OCI-M2 (cell line): ENCODE measurements at regions not wholly inside any gene's neighbourhood (a gene's known extent, or its start where the extent isn't known, plus 50 kb on each side); places are given as distances from the start of the nearest gene placed in this dataset.
"Not testable (repeated sequence)": the region's sequence is repeated elsewhere in the genome, so short reads cannot be mapped to it uniquely, and the experiment has no call there.

ENCODE experiments used
- DNase-seq: peaks from one replicate; lab custom pipeline; 2025; ENCODE audit not compliant: unreplicated experiment; lab: John Stamatoyannopoulos, UW

DNA sequence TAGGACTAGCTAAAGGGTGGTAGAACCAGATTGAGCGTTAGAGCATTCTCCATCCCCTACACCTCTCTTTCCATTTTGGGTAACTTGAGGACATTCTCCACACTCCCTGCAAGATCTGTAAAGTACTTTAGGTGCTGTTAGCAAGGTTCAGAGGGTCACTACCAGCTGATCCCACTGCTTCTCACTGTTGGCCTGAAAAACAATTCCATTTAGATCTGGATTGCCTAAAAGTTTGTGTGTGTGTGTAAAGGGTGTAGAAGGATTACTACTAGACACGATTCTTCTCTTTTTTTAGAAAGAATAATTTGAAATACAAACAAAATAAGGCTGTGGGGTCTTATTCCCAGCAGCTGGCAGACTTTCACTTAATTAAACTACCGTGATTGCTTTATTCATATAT lies 95.1 kb upstream of the TMEM178A start:
- DNase-seq: no peak

DNA sequence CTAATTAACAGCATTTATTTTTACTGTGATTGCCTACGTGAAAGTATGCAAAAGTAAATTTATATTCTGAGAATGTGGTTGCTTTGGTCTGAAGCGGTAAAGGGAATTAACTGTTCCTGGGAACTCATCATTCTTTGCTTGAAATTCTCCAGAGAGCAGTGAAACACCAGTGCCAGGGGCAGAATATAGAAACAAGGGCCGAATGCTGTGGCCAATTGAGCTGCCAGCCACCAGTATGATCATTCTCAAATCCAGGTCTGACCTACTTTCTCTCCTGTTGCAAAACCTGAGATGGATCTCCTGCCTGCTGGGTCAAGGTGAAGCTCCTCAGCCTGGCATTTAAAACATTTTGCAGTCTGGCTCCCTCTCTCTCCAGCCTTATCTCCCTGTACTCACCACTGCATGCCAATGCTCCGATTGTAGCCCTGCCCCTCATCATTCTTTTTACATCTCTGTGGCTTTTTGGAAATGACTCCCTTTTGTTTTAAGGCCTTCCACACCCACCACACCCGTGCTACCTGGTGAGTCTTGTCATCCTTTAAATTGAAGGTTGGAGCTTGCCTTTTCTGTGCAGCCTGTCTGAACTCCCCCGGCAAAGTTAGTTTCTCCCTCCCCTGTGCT lies 94.5 kb upstream of the TMEM178A start:
- DNase-seq: no peak

GRCh38 chr2:39573276-39573675 lies 92.4 kb upstream of the TMEM178A start:
- DNase-seq: no peak

DNA sequence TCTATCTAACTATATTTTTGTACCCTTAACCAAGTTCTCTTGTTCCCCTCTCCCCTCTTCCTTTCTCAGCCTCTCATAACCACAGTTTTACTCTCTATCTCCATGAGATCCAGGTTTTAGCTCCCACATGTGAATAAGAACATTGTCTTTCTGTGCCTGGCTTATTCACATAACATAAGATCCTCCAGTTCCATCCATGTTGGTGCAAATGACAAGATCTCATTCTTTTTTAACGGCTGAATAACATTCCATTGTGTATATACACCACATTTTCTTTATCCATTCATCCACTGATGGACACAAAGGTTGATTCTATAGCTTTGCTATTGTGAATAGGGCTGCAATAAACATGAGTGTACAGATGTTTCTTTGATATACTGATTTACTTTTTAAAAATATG lies 83.9 kb upstream of the TMEM178A start:
- no peak for DNase-seq

DNA sequence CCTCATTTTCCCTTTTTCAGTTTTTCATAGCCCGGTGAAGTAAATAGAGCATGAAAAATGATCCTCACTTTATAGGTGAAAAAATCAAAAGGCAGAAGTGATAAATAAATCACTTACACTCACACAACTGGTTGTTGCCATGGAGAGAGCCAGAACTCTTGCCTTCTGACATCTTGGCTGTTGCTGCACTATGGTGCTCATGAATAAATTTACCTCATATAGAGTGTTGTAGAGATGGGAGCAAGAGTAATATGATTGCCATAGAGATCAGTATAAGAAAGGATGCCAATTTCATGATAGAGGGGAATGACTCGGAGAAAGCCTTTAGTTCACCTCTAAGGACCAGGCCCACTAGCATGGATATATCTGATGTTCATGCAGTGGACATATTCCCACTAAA lies 82.5 kb upstream of the TMEM178A start:
- DNase-seq: no peak

DNA sequence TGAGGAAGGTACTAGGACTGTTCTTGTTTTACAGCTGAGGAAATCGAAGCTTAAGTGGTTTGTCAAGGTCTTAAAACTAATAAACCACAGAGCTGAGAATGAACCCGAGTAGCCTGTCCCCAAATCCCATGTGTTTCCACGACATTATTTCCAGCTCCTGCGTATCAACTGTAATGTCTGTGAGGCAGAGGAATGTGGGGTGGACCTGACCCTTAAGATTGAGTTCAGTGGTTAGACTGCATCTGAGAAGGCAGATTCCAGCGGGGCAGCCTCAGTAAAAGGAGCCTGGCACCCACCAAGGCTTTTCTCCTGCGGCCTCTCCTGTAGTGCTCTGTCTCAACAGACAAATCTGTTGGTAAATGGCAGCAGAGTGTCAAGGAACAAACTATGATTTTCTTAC lies 81.9 kb upstream of the TMEM178A start:
- no peak for DNase-seq

DNA sequence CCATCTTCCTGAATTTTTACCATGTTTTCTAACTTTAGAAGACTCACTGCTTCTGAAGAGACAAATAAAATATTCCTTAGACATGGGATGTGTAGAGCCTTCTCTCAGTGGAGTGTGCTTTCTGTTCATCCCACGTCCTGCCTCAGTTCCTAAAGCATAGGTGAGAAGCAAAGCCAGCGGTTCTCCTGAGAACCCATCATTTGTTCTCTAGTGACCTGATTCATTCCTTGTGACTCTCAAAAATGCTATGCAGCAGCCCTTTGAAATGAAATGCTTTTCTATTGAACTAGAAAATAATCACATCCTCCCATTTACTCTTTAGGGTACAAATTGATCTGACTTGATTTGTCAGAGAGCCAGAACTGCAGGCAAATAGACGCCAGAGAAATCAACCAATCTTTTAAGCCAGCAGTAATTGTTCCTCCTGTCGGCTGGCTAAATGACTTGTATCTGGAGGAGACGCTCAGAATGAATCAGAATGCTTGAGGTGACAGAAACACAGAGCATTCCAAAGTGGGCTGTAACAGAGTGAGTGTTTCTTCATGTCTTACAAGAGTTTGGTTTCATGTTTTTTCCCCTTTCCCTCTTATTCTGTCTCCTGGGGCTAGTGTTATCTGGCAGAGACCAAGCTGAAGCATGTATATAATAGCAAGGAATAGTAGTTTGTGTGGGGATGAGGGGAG lies 81.3 kb upstream of the TMEM178A start:
- no peak for DNase-seq

DNA sequence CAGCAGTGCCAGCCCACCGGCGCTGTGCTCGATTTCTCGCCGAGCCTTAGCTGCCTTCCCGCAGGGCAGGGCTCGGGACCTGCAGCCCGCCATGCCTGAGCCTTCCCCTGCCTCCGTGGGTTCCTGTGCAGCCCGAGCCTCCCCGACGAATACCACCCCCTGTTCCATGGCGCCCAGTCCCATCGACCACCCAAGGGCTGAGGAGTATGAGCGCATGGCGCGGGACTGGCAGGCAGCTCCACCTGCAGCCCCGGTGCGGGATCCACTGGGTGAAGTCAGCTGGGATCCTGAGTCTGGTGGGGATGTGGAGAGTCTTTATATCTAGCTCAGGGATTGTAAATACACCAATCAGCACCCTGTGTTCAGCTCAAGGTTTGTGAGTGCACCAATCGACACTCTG lies 80.2 kb upstream of the TMEM178A start:
- DNase-seq: not testable (repeated sequence)

- no peak for DNase-seq
These were observed 78.5 kb upstream of the TMEM178A start for GRCh38 chr2:39587168-39587567.

GRCh38 chr2:39587641-39588040 lies 78.1 kb upstream of the TMEM178A start:
- no peak for DNase-seq

- no peak for DNase-seq
These were observed 72.0 kb upstream of the TMEM178A start for GRCh38 chr2:39593439-39594393.

GRCh38 chr2:39595116-39595515 lies 70.6 kb upstream of the TMEM178A start:
- no peak for DNase-seq

DNA sequence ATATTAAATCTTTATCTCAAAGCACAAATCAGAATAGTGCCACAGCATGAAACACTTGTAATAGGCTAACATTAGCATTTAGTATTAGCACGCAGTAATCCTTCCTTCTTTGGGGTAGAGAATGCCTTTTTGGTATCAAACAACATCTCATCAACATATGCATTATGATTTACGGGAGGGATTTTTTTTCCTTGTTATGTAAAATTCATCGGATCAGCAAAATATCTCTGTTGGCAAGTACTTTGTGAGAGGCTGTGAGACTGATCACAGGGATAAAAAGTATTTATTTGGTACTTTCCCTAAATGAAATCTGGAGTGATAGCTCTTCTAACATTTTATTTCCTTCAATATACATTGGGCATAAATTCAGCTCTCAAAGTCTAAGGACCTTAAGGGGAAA lies 68.4 kb upstream of the TMEM178A start:
- no peak for DNase-seq

DNA sequence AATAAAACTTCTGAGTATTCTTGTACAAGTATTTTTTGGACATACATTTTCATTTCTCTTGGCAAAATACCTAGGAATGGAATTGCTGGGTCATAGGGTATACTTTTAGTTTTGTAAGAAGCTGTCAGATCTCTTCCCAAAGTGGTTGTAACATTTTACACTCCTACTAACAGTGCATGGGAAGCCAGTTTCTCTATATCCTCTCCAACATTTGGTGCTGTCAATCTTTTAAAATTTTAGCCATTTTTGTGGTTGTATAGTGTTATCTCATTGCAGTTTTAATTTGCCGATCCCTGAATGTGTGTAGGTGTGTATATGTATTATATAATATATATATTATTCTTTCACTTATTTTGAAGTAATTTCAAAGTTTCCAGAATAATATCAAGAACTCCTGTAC lies 63.1 kb upstream of the TMEM178A start:
- no peak for DNase-seq

- no peak for DNase-seq
These were observed 62.3 kb upstream of the TMEM178A start for GRCh38 chr2:39603436-39603835.

GRCh38 chr2:39604866-39605265 lies 60.9 kb upstream of the TMEM178A start:
- DNase-seq: no peak

GRCh38 chr2:39606585-39606984 lies 59.1 kb upstream of the TMEM178A start:
- no peak for DNase-seq

- no peak for DNase-seq
These were observed 58.0 kb upstream of the TMEM178A start for GRCh38 chr2:39607538-39608262.

DNA sequence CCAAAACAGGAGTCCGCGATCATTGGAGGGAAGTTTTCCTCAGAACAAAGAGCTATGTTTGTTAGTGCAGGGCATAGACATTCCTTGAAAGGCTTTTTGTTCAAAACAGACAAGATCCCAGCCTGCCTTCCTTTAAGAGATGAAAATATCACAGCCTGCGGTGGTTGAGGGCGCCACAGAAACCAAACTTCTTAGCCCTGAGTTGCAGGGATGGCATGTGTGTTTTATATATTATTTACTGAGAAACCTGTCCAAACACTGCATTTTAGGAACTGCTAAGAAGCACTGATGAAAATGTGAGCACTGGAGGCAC lies 57.5 kb upstream of the TMEM178A start:
- DNase-seq: no peak

DNA sequence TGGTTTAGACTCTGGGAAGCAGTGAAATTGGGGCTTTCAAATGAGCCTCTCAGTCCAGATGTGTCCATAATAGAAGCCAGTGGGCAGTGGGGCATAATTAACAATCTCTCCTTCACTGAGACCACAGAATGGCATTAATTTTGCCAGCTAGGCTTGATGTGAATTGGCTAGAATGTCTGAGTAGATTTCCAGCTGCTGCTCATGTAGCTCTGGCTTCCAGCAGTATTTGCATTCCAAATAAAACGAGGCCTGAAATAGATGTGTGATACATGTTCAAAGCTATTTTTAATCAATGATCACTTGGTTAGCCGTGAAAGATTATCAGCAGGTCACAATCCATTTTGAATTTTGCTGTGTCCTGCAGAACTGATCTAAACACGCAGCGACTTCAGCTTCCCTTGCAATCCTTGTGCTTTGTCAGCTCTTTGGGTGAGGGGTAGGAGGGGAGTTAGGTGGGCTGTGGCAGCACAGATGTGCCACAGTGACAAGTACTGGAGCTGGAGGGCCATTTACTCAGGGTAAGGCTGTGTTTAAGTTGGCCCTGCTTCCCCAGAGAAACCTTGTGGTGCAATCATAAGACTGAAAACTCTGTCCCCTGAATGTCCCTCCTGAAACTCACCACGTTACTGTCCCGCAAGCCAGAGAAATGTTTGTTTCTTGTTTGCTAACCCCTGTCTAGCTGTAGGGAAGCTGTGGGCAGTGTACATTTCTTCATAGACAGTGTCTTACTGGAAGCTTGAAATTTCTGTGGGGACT lies 56.9 kb upstream of the TMEM178A start:
- no peak for DNase-seq

DNA sequence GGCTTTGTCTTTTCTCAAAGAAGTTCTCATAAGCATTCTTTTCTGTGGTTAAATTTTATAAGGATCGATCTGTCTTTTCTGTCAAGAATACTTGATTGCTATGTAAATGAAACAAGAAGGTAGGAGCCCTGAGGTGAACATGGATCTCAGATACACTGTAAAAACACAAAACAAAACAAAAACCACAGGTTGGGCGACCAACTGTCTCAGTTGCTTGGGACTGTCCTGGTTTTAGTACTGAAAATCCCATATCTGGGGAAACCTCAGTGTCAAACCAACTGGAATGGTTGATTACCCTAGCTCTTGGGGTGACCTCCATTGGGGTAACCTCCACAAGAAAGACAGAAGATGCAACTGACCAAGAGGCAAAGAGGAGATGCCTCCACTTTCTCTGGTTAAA lies 55.8 kb upstream of the TMEM178A start:
- DNase-seq: no peak
